AML-193 (cell line): ENCODE measurements at regions not wholly inside any gene's neighbourhood (a gene's known extent, or its start where the extent isn't known, plus 50 kb on each side); places are given as distances from the start of the nearest gene placed in this dataset.

Source experiments
- DNase-seq, 2 experiments: peaks; one replicate each; lab custom pipeline; 2025; lab: John Stamatoyannopoulos, UW

GRCh38 chr2:133812826-133813617, 244.8 kb upstream of the NCKAP5 start:
- no peak for DNase-seq

- no peak for DNase-seq
These were observed 246.6 kb upstream of the NCKAP5 start for GRCh38 chr2:133814890-133815289.

- no peak for DNase-seq
These were observed 247.8 kb upstream of the NCKAP5 start for GRCh38 chr2:133816037-133816436.

- no peak for DNase-seq
These were observed 249.7 kb upstream of the NCKAP5 start for GRCh38 chr2:133817680-133818566.

- no peak for DNase-seq
These were observed 250.4 kb upstream of the NCKAP5 start for GRCh38 chr2:133818661-133819060.

DNA sequence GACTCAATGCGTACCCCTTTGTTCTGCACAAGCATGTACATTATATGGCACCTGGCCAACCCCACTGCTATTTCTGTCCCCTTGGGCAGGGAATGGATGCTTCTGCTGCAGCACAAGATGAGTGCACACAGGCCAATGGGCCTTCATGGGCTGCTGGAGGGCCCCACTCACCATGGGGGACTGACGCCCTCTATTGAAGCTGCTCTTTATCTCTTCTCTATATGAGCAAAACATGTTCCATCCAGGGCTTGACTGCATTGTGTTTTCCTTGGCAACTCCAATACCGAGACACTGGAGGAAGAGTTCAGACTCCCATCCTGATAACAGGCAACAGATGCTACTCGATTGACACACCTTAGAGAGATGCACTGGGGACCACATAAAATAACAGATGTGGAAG, 251.6 kb upstream of the NCKAP5 start:
- DNase-seq = no peak

GRCh38 chr2:133821107-133821760, 253.0 kb upstream of the NCKAP5 start:
- no peak for DNase-seq

DNA sequence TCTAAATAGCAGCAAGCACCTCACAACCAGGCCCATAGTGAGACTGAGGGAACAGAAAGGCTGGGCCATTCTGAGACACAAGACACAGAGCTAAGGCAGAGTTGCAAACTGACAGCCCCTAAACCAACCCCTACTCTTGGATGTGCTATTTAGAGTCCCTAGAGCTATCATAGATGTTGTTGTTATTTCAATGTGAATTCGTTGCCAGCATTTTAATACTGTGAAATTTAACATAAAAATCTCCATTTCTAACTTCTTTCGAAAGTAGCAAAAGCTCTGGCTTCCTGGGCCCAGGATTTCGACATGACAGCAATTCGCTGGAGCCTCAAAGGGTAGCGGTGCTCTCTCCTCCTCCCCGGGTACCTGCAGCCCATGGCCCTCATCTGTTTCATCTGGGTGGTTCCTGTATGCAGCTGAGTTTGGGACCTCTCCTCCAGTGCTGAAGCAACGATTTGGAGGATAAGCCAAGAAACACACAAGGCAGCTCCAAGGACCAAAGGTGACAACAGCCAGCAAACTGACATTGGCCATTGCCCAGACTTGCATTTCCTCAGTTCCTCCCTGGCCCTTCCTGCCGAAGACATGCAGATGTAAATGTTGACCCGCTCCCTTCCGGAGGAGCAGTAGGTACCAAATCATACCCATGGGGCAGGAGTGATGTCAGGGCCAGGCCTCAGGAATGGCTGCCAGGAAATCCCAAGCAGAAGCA, 254.4 kb upstream of the NCKAP5 start:
- DNase-seq = no peak

DNA sequence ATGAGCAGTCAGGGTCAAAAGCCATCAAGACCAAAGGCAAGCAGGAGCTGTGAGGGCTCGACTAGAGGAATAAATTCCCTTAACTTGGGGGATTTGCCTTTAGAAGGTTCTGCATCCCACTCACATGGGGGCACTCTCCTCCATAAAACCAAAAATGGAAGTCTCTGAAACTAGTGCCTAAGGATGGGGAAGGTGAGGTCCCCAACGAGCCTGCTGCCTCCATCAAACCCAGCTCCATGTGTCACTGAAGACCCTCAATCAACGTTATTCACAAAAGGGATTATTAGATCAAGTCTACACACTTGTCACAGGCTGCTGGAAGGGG, 254.9 kb upstream of the NCKAP5 start:
- DNase-seq = no peak

DNA sequence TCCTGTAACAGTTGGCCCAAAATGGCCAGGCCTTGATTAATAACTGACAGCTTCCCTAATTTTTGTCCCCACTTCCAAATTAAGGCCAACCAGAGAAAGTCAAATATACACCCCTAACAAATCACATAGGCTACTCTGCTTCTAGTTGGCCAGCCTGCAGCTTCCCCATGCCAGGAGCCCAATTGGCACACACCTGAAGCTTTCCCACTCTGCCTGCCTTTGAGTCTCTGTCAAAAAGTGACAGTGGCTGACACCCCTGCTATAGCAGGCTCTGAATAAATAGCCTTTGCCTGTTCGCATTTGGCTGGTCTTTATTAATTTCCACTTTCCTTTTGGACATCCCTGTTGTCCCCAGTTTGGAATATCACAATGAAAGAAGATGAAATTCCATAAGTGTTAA, 256.6 kb upstream of the NCKAP5 start:
- DNase-seq = no peak

GRCh38 chr2:133825778-133826177, 257.5 kb upstream of the NCKAP5 start:
- no peak for DNase-seq

DNA sequence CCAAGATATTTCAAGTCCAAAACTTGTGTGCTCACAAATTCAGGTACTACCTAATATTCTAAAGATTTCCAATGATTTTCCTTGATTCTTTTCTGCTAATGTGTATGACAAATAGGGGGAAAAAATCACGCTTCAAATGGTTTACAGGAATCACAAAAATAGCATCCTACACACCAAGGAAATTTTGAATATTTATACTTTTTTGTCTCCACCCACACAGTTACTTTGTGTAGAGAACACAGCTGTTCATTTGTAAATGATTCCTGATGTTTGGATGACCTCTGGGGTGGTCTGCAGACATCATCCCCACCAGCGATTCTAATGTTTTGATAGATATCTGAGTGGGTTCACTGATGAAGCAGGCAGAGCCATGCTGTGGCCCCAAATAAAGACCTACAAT, 260.6 kb upstream of the NCKAP5 start:
- no peak for DNase-seq

DNA sequence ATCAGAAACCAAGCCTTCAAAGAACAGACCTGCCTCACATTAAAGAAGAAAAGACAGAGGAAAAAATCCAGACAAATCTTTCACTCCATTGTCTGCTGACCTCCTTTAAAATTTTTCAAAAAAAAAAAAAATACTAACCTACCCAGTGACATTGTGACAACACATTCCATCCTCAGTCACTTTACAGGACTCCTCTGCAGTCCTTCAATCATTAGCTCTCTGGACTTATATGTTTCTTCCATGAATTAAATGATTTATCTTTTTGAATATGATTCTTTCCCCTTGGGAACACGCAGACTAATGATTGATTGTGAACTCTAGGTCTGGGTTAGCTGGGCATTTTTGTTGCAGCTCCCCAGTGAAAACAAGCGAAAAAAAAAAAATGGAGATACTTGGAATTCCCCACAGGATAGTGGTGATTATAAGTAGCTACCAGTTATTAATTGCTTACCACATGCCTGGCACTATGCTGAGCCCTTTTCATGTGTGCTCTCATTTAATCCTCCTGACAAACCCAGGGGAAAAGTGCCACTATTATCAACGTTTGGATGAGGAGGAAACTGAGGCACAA, 261.3 kb upstream of the NCKAP5 start:
- no peak for DNase-seq

DNA sequence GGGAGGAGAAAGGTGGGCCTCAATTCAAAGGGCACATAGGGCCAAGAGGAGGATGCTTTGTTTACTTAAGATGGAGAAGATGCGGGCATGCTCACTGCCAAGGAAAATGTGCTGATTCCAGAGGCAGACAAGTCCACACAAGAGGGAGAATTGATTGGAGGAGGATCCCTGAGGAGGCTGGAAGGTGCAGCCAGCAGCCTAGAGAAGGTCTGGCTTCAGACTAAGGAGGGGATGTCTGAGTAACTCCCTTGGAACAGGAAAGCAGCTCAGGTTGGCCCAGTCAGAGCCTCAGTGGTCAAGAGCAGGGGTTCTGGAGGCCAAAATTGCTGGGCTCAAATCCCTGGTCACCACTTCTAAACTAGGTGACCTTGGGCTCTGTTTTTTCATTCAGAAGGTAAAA, 265.5 kb upstream of the NCKAP5 start:
- no peak for DNase-seq

GRCh38 chr2:133835821-133836619, 267.8 kb upstream of the NCKAP5 start:
- DNase-seq = no peak

- DNase-seq = no peak
These were observed 268.6 kb upstream of the NCKAP5 start for GRCh38 chr2:133836691-133837345.

DNA sequence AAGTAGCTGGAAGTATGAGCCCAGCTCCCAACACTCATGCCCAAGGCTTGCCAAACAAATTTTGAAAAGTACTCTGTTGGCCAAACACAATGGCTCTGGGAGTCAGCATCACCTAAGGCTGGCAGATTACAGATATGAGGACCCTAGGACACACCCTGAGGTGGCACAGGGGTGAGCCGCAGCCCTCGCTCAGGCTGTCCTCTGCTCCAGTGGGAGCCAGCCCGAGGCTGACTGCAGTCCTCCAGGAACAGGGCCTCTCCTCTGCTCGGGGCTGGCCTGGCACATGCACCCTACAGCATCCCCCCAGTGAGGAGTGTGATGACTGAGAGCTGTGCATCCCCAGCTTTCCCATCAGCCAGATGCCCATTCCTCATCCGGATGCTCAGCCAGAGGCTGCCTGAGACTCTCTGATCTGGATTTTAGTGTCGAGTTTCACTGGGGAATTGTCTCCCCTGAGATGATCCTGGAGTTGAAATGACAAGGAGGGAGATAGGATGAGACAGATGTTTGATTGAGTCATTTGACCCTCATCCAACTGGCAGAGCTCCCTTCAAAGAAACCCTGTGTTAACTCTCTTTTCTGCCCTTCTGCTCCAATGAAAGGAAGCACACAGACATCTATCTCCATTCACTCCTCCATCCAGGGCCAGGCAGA, 269.3 kb upstream of the NCKAP5 start:
- DNase-seq = no peak

DNA sequence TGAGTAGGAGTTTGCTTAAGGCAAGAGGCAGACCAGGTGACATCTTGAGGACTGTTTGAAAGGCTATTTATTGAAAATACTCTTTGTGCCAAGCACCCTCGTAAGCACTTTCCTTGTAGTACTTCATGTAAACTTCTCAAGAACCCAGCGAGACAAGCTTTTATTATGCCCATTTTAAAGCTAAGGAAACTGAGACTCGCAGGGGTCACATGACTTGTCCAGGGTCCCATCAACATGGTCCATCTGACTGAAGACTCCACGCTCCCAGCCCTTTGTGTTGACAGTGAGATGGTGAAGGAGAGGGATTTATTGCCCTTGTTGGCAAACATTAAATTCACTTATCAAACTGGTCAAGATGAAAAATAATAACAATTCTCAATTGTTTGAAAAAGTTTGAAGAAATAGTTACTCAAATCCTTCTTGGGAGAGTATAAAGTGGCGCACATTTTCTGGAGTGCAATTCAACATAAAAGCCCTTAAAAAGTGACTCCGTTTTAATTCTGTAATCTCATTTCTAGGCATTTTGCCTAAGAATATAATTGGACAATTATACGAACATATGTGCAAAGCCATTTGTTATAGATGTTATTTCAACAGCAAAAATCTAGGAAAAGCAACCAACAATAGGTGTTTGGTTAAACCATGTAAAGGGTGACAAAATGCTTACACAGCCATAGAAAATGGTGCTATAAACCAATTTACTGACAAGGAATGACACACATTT, 270.5 kb upstream of the NCKAP5 start:
- DNase-seq = no peak

GRCh38 chr2:133839677-133840076, 271.4 kb upstream of the NCKAP5 start:
- no peak for DNase-seq
